PC-3 (cell line): ENCODE measurements at regions not wholly inside any gene's neighbourhood (a gene's known extent, or its start where the extent isn't known, plus 50 kb on each side); places are given as distances from the start of the nearest gene placed in this dataset.
"Not testable (repeated sequence)": the region's sequence is repeated elsewhere in the genome, so short reads cannot be mapped to it uniquely, and the experiment has no call there.

Experiments used
- ATAC-seq: fragments of 200-7000 bp; cut with Tn5 transposase; 2 replicates; pipeline ENCODE4 v1.9.1; 2020; ENCODE audit warnings: mild to moderate bottlenecking, moderate library complexity
- BruUV-seq: library from RNA; stranded (reverse); fragments of 400-500 nt; replicated peaks from 2 replicates; lab custom pipeline; 2021; lab: Mats Ljungman, UMichigan
- CTCF ChIA-PET: fragments of 300-600 bp; sonication (Branson Sonifier 250); formaldehyde crosslinking; loops from one replicate; lab custom pipeline; 2022; ENCODE audit warnings: antibody characterized with exemption; lab: Charles Lee
- POLR2A ChIA-PET: fragments of 300-600 bp; sonication (Branson Sonifier 250); formaldehyde crosslinking; loops from one replicate; lab custom pipeline; 2022; ENCODE audit warnings: antibody characterized with exemption; ENCODE audit not compliant: unreplicated experiment; lab: Charles Lee
- DNase-seq: peaks from one replicate; pipeline ENCODE4 v3.0.0-alpha.2; 2015
- H2AFZ ChIP-seq: fragments of 300-600 bp; sonication (generic); 2 replicates; pipeline ENCODE4 v1.6.0; 2016; ENCODE audit warnings: antibody characterized with exemption, low read length
- H3F3A ChIP-seq: fragments of 300-600 bp; sonication (generic); one replicate; pipeline ENCODE4 v1.6.0; 2017; ENCODE audit warnings: antibody characterized with exemption, low read length, control low read depth, mild to moderate bottlenecking; ENCODE audit not compliant: unreplicated experiment
- H3K27ac ChIP-seq: fragments of 300-600 bp; sonication (generic); 2 replicates; pipeline ENCODE4 v1.5.1; 2016; ENCODE audit warnings: mild to moderate bottlenecking, low read length
- H3K27me3 ChIP-seq: fragments of 300-600 bp; sonication (generic); 2 replicates; pipeline ENCODE4 v1.6.1; 2016; ENCODE audit warnings: low read length, mixed read lengths
- H3K36me3 ChIP-seq: fragments of 300-600 bp; sonication (generic); 2 replicates; pipeline ENCODE4 v1.6.1; 2016; ENCODE audit warnings: low read depth, mixed run types, low read length, mixed read lengths
- H3K4me1 ChIP-seq: fragments of 300-600 bp; sonication (generic); 2 replicates; pipeline ENCODE4 v1.5.1; 2016; ENCODE audit warnings: low read length; ENCODE audit not compliant: insufficient read depth
- H3K4me2 ChIP-seq: fragments of 300-600 bp; sonication (generic); 2 replicates; pipeline ENCODE4 v1.6.0; 2016; ENCODE audit warnings: low read length
- H3K4me3 ChIP-seq: fragments of 300-600 bp; sonication (generic); 2 replicates; pipeline ENCODE4 v1.5.1; 2016; ENCODE audit warnings: mild to moderate bottlenecking, low read length, mixed read lengths
- H3K79me2 ChIP-seq: fragments of 300-600 bp; sonication (generic); 2 replicates; pipeline ENCODE4 v1.6.1; 2017; ENCODE audit warnings: low read length, mixed read lengths
- H3K9ac ChIP-seq: fragments of 300-600 bp; sonication (generic); 2 replicates; pipeline ENCODE4 v1.6.0; 2016; ENCODE audit warnings: mild to moderate bottlenecking, low read length
- H3K9me2 ChIP-seq: fragments of 300-600 bp; sonication (generic); replicated peaks from 2 replicates; pipeline ENCODE4 v1.6.1; 2016; ENCODE audit warnings: mixed run types, low read length, mixed read lengths
- H3K9me3 ChIP-seq: fragments of 300-600 bp; sonication (generic); 2 replicates; pipeline ENCODE4 v1.6.1; 2016; ENCODE audit warnings: low read length, mixed read lengths
- H4K20me1 ChIP-seq: fragments of 300-600 bp; sonication (generic); 2 replicates; pipeline ENCODE4 v1.6.1; 2016; ENCODE audit warnings: low read length, mixed read lengths
- EZH2 ChIP-seq: fragments of 300-600 bp; sonication (generic); IDR thresholded peaks from one replicate; pipeline ENCODE4 v1.6.1; 2017; ENCODE audit warnings: antibody characterized with exemption, mild to moderate bottlenecking, low read length; ENCODE audit not compliant: unreplicated experiment
- intact Hi-C: fragments of 100-400 bp; cut with micrococcal nuclease; formaldehyde crosslinking; loops from 2 replicates; pipeline ENCODE4 v1.9.0; 2023
- TF ChIP-seq, protein P1 (sequence below): fragments of 300-600 bp; sonication (generic); conservative IDR thresholded peaks from 2 replicates; pipeline ENCODE4 v1.5.1; 2017; ENCODE audit warnings: antibody characterized with exemption, low read depth, mild to moderate bottlenecking, low read length

DNA sequence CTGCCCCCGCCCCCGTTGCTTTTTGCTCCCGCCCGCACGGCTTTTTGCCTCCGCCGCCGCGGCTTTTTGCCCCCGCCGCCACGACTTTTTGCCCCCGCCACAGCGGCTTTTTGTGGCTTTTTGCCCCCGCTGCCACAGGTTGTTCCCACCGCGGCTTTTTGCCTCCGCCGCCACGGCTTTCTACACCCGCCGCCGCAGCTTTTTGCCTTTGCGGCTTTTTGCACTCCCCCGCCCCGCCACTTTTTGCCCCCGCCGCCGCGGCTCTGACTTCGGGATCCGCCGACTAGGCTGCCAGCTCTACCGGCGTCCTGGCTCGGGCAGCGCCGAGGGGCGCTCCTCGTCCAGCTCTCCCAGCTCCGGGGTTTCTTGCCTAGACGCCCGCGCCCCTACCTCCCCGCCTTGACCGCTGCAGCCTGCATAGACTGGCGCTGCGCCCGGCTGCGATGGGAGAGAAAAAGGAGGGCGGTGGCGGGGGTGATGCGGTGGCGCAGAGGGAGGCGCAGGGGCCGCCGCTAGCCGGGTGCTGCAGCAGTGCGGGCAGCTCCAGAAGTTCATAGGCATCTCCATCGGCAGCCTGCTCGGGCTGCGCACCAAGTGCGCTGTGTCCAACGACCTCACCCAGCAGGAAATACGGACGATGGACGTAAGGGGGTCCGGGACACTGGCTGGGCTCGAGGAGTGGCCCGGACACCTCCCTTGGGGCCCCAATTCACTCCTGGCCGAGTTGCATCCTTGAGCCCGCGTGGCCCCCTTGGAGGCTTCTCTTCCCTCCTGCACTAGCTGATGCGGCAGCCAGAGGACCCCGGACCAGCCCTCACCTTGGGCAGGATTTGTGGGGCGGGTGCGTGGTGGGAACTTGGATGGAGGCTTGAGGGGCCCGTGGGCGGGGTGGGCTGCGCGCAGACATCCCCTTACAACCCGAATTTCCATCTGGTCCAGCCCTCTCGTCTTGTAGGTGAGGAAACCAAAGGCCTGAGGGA is 555.7 kb downstream of the TP53TG3F start:
- H3K9ac ChIP-seq, CTCF ChIA-PET, H3K4me3 ChIP-seq, H3K27me3 ChIP-seq, BruUV-seq, H3K4me2 ChIP-seq, ATAC-seq, H3K9me3 ChIP-seq, intact Hi-C loops, H3K4me1 ChIP-seq, H3F3A ChIP-seq, H2AFZ ChIP-seq, POLR2A ChIA-PET, H3K36me3 ChIP-seq, H3K9me2 ChIP-seq, H3K79me2 ChIP-seq, DNase-seq, H4K20me1 ChIP-seq, H3K27ac ChIP-seq: not testable (repeated sequence)

DNA sequence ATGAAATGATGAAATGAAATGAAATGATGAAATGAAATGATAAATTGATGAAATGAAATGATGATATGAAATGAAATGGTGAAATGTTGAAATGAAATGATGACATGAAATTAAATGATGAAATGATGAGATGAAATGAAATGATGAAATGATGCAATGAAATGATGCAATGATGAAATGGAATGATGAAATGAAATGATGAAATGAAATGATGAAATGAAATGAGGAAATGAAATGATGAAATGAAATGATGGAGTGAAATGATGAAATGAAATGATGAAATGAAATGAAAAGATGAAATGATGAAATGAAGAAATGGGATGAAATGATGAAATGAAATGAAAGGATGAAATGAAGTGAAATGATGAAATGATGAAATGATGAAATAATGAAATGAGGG is 558.9 kb downstream of the TP53TG3F start:
- POLR2A ChIA-PET, H3K27me3 ChIP-seq, H3K79me2 ChIP-seq, H3K27ac ChIP-seq, ATAC-seq, H3K9me2 ChIP-seq, DNase-seq, H3K4me1 ChIP-seq, H3K4me3 ChIP-seq, H3K4me2 ChIP-seq, BruUV-seq, H2AFZ ChIP-seq, H3K9me3 ChIP-seq, H3K9ac ChIP-seq, H3F3A ChIP-seq, intact Hi-C loops, H3K36me3 ChIP-seq, H4K20me1 ChIP-seq, CTCF ChIA-PET: not testable (repeated sequence)

DNA sequence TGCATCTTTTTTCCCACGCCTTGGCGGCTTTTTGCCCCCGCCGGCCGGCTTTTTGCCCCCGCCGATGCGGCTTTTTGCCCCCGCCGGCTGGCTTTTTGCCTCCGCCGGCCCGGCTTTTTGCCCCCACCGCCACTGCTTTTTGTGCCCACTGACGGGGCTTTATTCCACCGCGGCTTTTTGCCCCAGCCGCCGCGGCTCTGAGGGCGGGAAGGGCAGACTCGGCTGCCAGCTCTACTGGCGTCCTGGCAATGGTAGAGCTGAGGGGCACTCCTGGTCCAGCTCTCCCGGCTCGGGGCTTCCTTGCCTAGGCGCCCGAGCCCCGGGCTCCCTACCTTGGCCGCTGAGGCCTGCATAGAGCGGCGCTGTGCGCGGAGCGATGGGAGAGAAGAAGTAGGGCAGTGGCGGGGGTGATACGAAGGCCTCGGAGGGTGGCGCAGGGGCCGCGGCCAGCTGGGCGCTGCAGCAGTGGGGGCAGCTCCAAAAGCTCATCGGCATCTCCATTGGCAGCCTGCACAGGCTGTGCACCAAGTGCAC is 591.4 kb downstream of the TP53TG3F start:
- Histone ChIP-seq H3K27ac (no peak overlapping the region), H3K4me3 (no peak overlapping the region), H2AFZ (no peak overlapping the region), H3F3A (no peaks in the 10 kb centered on the region), H3K4me1 (no peaks in the 10 kb centered on the region), H4K20me1 (no peaks in the 10 kb centered on the region), H3K79me2 (no peaks in the 10 kb centered on the region), H3K4me2 (no peak overlapping the region), H3K9ac (no peak overlapping the region), H3K36me3 (no peaks in the 10 kb centered on the region), H3K9me2 (no peaks in the 10 kb centered on the region), H3K9me3 (0 out of 2 replicates have a peak, but pooled peaks cover 3% of the 10 kb centered on the region), H3K27me3 (no peaks in the 10 kb centered on the region)
- BruUV-seq = no TSS peak
- ChIA-PET CTCF (no interaction called here), POLR2A (no interaction called here)
- intact Hi-C loops = no loop called here
- TF ChIP-seq, protein P1, sequence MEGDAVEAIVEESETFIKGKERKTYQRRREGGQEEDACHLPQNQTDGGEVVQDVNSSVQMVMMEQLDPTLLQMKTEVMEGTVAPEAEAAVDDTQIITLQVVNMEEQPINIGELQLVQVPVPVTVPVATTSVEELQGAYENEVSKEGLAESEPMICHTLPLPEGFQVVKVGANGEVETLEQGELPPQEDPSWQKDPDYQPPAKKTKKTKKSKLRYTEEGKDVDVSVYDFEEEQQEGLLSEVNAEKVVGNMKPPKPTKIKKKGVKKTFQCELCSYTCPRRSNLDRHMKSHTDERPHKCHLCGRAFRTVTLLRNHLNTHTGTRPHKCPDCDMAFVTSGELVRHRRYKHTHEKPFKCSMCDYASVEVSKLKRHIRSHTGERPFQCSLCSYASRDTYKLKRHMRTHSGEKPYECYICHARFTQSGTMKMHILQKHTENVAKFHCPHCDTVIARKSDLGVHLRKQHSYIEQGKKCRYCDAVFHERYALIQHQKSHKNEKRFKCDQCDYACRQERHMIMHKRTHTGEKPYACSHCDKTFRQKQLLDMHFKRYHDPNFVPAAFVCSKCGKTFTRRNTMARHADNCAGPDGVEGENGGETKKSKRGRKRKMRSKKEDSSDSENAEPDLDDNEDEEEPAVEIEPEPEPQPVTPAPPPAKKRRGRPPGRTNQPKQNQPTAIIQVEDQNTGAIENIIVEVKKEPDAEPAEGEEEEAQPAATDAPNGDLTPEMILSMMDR = no peak
- no peak for TF ChIP-seq EZH2
- DNase-seq (no peak), ATAC-seq (no peak)
